HFFc6 (cell line): ENCODE measurements at regions not wholly inside any gene's neighbourhood (a gene's known extent, or its start where the extent isn't known, plus 50 kb on each side); places are given as distances from the start of the nearest gene placed in this dataset.

Experiments
- DNase-seq: peaks from one replicate; pipeline ENCODE4 v3.0.0-alpha.2; 2018
- H3K27ac Mint-ChIP-seq: 2 replicates; pipeline ENCODE4 v1.8.0; 2020; ENCODE audit warnings: mild to moderate bottlenecking, mixed read lengths
- H3K27me3 Mint-ChIP-seq: 2 replicates; pipeline ENCODE4 v1.8.0; 2021; ENCODE audit warnings: mild to moderate bottlenecking, moderate library complexity, mixed read lengths; ENCODE audit not compliant: insufficient read depth
- H3K36me3 Mint-ChIP-seq: 2 replicates; pipeline ENCODE4 v1.8.0; 2021; ENCODE audit warnings: low read depth, mixed read lengths
- H3K4me1 Mint-ChIP-seq: 2 replicates; pipeline ENCODE4 v1.8.0; 2020; ENCODE audit warnings: low read depth, mixed read lengths
- H3K4me3 Mint-ChIP-seq: 2 replicates; pipeline ENCODE4 v1.8.0; 2020; ENCODE audit warnings: mild to moderate bottlenecking, moderate library complexity, mixed read lengths
- H3K9me3 Mint-ChIP-seq: 2 replicates; pipeline ENCODE4 v1.8.0; 2020; ENCODE audit warnings: mild to moderate bottlenecking, mixed read lengths
- TF ChIP-seq, protein P1 (sequence below): fragments of 200-600 bp; sonication (generic); IDR thresholded peaks from 2 replicates; pipeline ENCODE4 v1.5.0; 2021; ENCODE audit warnings: antibody characterized with exemption, mild to moderate bottlenecking

DNA sequence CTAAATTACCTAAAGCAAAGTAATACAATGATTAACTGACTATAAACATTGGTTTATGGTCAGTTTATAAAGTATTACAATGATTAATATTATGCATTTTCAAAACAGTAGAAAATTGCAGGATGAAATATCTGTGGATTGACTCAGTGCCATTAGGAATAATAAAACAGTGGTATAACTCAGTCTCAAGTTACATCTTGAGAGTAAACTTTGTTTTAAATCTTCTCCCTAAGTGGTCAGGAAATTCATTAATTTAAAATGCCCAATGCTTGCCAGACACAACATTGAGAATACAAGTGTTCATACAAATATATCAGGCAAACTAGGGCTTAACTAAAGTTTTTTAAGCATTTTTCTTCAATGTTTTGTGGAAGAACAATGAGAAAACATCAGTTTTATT, 257.8 kb downstream of the ETV1 start:
- TF ChIP-seq, protein P1, sequence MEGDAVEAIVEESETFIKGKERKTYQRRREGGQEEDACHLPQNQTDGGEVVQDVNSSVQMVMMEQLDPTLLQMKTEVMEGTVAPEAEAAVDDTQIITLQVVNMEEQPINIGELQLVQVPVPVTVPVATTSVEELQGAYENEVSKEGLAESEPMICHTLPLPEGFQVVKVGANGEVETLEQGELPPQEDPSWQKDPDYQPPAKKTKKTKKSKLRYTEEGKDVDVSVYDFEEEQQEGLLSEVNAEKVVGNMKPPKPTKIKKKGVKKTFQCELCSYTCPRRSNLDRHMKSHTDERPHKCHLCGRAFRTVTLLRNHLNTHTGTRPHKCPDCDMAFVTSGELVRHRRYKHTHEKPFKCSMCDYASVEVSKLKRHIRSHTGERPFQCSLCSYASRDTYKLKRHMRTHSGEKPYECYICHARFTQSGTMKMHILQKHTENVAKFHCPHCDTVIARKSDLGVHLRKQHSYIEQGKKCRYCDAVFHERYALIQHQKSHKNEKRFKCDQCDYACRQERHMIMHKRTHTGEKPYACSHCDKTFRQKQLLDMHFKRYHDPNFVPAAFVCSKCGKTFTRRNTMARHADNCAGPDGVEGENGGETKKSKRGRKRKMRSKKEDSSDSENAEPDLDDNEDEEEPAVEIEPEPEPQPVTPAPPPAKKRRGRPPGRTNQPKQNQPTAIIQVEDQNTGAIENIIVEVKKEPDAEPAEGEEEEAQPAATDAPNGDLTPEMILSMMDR, result no peak
- H3K9me3 Mint-ChIP-seq, result no peaks in the 10 kb centered on the region
- no peaks in the 10 kb centered on the region for H3K36me3 Mint-ChIP-seq
- peaks cover 5% of the 10 kb centered on the region; the same call in 1 of the 2 replicates for H3K4me1 Mint-ChIP-seq
- H3K27me3 Mint-ChIP-seq, result no peaks in the 10 kb centered on the region
- no peak for DNase-seq
- H3K27ac Mint-ChIP-seq, result no peak overlapping the region
- H3K4me3 Mint-ChIP-seq, result no peak overlapping the region

DNA sequence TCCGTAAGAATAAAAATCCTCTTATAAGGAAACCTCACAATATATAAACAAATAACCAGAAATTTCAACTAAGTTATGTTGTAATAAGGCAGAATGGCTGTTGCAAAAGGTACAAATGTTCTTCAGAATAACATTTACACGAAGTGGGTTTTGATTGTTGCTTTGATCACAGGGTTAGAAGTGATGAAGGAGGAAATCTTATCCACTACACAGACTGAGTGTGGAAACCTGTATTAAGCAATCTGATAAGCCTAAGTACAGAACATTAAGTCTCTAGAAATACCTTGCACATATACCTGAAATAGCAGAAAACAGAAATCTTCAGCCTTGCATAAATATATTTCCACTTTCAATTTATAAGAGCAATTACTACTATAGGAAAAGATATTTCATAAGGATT, 251.9 kb downstream of the ETV1 start:
- TF ChIP-seq, protein P1, result no peak
- Mint-ChIP-seq H3K4me3 (no peak overlapping the region), H3K27ac (no peak overlapping the region), H3K4me1 (peaks cover 15% of the 10 kb centered on the region), H3K9me3 (no peaks in the 10 kb centered on the region), H3K27me3 (no peaks in the 10 kb centered on the region), H3K36me3 (no peaks in the 10 kb centered on the region)
- DNase-seq, result no peak

DNA sequence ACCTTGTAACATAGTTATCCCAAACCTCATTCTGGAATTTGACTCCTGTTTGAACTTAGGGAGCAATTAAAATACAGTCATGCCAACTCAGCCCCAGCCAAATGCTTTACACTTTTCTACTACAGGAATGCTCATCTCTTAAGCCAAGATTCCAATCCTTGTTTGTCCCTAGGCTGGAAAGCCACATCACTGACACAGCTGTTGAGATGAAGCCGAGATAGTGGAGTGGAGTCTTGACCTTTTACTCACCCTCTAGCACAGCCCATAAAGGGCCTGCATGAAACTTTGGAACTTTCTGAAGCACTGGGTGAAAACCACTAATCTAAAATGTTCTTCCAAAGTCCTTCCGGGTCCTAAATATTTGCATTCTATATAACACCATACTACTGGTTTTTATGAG, 247.3 kb downstream of the ETV1 start:
- Mint-ChIP-seq H3K27me3 (no peaks in the 10 kb centered on the region), H3K36me3 (no peaks in the 10 kb centered on the region), H3K27ac (no peak overlapping the region), H3K4me3 (no peak overlapping the region), H3K4me1 (peaks cover 28% of the 10 kb centered on the region), H3K9me3 (no peaks in the 10 kb centered on the region)
- TF ChIP-seq, protein P1, result no peak
- peak; percentile 83 for DNase-seq

DNA sequence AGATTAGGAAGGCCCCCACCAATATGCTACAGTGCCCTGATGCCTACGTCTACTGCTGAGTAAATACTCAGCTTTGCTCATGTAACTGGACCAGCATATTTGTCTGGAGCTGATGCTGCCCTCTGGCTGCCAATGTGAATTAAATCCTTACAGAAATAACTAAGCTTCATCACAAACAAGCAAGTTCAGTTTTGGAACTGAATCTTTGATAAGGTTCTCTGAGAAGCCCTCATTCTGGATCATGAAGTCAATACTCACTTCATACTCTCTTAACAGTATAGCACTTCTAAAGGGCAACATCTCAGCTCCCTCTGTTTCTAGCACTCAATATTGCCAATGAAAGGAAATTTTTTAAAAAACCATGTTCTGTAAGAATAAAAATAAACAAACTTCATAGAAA, 246.7 kb downstream of the ETV1 start:
- H3K4me1 Mint-ChIP-seq, result peaks cover 28% of the 10 kb centered on the region
- no peak overlapping the region for H3K27ac Mint-ChIP-seq
- H3K27me3 Mint-ChIP-seq, result no peaks in the 10 kb centered on the region
- H3K36me3 Mint-ChIP-seq, result no peaks in the 10 kb centered on the region
- no peaks in the 10 kb centered on the region for H3K9me3 Mint-ChIP-seq
- H3K4me3 Mint-ChIP-seq, result no peak overlapping the region
- peak; percentile 42 for DNase-seq
- TF ChIP-seq, protein P1, result peak; percentile 84

DNA sequence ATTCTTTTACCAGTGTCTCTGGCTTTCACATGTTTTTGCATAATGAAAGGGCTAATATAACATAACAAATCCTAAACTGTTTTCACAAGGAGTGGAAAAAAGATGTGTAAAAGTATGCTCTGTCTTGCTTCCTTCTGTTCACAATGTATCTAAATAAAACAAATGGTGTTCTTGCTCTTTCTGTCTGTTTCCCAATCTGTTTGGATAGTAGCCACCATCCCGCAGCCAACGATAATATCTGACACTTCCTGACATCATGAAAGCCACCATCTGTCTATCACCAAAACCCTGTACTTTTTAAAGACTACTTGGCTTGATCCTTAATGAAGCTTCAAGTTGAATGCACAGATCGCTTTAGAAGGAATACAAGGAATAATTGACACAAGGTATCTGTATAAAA, 246.2 kb downstream of the ETV1 start:
- Mint-ChIP-seq H3K36me3 (no peaks in the 10 kb centered on the region), H3K9me3 (no peaks in the 10 kb centered on the region), H3K4me1 (peaks cover 28% of the 10 kb centered on the region), H3K4me3 (no peak overlapping the region), H3K27me3 (no peaks in the 10 kb centered on the region), H3K27ac (no peak overlapping the region)
- DNase-seq, result no peak
- TF ChIP-seq, protein P1, result no peak

DNA sequence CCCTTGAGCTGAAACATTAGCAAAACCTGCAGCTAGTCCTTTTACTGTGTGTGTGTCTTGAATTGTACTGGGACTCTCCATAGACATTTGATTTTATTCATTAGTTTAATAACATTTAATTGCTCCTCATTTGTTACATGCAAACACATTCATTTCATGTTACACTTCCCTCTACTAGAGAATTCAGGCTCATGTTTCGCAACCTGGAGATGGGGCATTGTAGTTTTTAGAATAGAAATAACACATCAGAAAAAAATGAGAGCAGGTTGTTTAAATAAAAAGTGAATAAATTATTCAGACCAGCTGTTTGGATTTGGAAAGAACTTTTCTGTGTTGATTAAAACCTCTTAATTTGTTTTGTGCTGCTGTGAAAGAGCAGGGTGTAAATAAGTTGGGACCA, 243.9 kb downstream of the ETV1 start:
- Mint-ChIP-seq H3K27ac (no peak overlapping the region), H3K4me3 (no peak overlapping the region), H3K9me3 (no peaks in the 10 kb centered on the region), H3K36me3 (no peaks in the 10 kb centered on the region), H3K27me3 (no peaks in the 10 kb centered on the region), H3K4me1 (peaks cover 28% of the 10 kb centered on the region)
- DNase-seq, result no peak
- TF ChIP-seq, protein P1, result no peak
